BE2C (cell line): ENCODE measurements at regions not wholly inside any gene's neighbourhood (a gene's known extent, or its start where the extent isn't known, plus 50 kb on each side); places are given as distances from the start of the nearest gene placed in this dataset.

Experiments used
- DNase-seq: peaks from one replicate; pipeline ENCODE4 v3.0.0-alpha.2; 2020
- H3K27me3 ChIP-seq: fragments of 250-450 bp; sonication (Bioruptor Pico); 2 replicates; pipeline ENCODE4 v1.5.1; 2020; ENCODE audit warnings: mild to moderate bottlenecking
- H3K36me3 ChIP-seq: fragments of 250-450 bp; sonication (Bioruptor Pico); 2 replicates; pipeline ENCODE4 v1.5.1; 2020; ENCODE audit warnings: mild to moderate bottlenecking
- H3K4me1 ChIP-seq: fragments of 250-450 bp; sonication (Bioruptor Pico); 2 replicates; pipeline ENCODE4 v1.5.1; 2020
- H3K4me3 ChIP-seq: 2 replicates; pipeline ENCODE4 v1.5.1; 2011; ENCODE audit warnings: low read depth, low read length
- H3K9me3 ChIP-seq: fragments of 250-450 bp; sonication (Bioruptor Pico); 2 replicates; pipeline ENCODE4 v1.5.1; 2020
- TF ChIP-seq, protein P1 (sequence below): IDR thresholded peaks from 2 replicates; pipeline ENCODE4 v1.5.1; 2012; ENCODE audit warnings: mild to moderate bottlenecking, low read depth, low read length

DNA sequence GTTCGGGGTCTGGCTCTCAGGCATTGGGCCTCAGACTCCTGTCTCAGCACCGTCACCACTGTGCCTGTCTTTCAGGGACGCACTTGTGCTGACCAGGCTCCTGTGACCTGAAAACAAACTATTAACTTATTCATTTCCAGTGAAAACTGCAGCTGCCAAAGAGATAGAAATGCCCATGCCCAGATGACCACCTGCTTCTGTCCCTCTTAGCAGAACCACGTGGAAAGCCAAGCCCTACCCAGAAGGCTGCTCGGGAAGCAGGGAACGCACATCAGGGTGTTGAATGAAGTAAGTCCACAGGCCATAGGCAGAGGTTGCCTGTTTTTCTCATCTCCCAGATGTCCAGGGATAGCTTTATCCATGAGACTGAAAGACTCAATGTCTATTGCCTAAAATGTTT is 219.3 kb downstream of the EBLN2 start:
- TF ChIP-seq, protein P1, sequence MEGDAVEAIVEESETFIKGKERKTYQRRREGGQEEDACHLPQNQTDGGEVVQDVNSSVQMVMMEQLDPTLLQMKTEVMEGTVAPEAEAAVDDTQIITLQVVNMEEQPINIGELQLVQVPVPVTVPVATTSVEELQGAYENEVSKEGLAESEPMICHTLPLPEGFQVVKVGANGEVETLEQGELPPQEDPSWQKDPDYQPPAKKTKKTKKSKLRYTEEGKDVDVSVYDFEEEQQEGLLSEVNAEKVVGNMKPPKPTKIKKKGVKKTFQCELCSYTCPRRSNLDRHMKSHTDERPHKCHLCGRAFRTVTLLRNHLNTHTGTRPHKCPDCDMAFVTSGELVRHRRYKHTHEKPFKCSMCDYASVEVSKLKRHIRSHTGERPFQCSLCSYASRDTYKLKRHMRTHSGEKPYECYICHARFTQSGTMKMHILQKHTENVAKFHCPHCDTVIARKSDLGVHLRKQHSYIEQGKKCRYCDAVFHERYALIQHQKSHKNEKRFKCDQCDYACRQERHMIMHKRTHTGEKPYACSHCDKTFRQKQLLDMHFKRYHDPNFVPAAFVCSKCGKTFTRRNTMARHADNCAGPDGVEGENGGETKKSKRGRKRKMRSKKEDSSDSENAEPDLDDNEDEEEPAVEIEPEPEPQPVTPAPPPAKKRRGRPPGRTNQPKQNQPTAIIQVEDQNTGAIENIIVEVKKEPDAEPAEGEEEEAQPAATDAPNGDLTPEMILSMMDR = no peak
- Histone ChIP-seq H3K27me3 (no peaks in the 10 kb centered on the region), H3K4me1 (no peaks in the 10 kb centered on the region), H3K36me3 (no peaks in the 10 kb centered on the region), H3K4me3 (no peak overlapping the region), H3K9me3 (no peaks in the 10 kb centered on the region)
- no peak for DNase-seq

DNA sequence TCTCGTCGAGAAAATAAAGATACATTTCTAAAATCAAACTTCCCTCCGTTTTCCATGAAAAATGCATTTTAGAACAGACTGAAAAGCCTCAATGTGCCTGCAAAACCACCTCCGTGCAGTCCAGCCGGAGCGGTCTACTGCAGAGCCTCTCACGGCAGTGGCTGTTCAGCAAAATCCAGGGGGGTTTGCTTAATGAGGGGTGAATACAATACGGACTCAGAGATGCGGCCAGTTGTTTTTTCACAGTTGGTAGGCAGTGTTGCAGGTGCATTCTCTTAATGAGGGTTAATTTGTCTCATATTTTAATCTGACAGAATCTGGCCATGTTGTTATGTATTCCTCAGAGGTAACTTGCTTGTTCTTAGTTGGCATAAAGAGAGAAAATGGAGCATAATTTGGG is 223.0 kb downstream of the EBLN2 start:
- H3K36me3 ChIP-seq = no peaks in the 10 kb centered on the region
- no peak for DNase-seq
- H3K4me3 ChIP-seq = no peak overlapping the region
- no peaks in the 10 kb centered on the region for H3K9me3 ChIP-seq
- TF ChIP-seq, protein P1 = no peak
- H3K4me1 ChIP-seq = no peaks in the 10 kb centered on the region
- no peaks in the 10 kb centered on the region for H3K27me3 ChIP-seq

DNA sequence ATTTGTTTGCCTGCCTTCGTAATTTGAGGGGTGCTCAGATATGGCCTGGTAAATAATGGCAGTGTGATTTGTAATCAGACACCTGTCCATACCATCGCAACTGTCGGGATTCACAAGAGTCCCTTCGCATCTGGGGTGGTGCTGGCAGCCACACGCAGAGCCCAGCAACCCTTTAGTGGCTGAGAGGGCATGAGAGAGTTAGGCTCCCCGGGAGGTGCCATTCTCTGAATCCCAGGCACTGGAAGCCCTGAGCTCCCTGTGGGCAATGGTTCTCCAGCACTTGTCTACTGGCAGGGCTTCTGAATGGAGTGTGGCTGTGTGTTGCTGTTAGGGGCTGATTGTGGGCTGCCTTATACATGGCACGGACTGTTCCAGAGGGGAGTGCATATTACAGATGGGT is 230.1 kb downstream of the EBLN2 start:
- Histone ChIP-seq H3K4me1 (no peaks in the 10 kb centered on the region), H3K36me3 (no peaks in the 10 kb centered on the region), H3K9me3 (no peaks in the 10 kb centered on the region), H3K27me3 (peaks cover 4% of the 10 kb centered on the region; the same call in 1 of the 2 replicates), H3K4me3 (no peak overlapping the region)
- no peak for DNase-seq
- TF ChIP-seq, protein P1 = no peak

DNA sequence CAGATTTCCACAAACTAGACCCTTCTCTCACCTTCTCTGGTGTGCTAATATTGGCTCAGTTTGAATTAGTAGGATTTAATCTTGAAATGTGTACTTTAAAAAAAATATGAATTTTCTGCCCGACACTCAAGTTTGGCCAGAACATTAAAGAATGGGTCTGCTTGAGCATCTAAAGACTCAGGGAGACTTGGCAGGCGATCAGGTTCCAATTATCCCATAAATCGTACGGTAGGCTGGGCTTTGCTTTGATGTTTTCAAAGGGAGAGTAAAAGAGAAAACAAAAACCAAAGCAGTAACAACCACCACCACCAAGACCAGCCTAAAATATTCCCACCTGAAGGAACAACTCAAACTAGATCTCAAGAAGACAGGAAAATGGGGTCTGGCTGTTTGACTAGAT is 230.8 kb downstream of the EBLN2 start:
- Histone ChIP-seq H3K36me3 (no peaks in the 10 kb centered on the region), H3K9me3 (no peaks in the 10 kb centered on the region), H3K4me3 (no peak overlapping the region), H3K27me3 (peaks cover 4% of the 10 kb centered on the region; the same call in 1 of the 2 replicates), H3K4me1 (no peaks in the 10 kb centered on the region)
- TF ChIP-seq, protein P1 = no peak
- no peak for DNase-seq

DNA sequence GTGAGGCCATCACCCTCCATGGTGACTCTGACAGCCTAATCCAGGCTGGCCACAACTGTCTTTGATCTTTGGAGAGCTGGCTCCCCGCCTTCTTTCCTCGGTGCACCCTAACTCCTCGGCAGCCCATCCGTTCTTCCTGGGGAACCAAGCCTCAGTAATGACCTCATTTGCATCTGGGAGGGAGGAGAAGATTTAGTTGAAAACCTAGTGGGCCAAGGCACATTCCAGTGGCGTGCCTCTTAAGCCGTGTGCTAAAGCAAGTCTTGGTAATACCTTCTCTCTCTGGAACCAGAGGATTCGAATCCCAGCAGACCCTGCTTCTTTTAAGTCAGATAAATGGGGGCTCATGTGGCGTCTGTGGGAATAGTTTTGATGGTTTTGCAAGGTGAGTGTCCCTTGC is 233.1 kb downstream of the EBLN2 start:
- TF ChIP-seq, protein P1 = no peak
- no peaks in the 10 kb centered on the region for H3K9me3 ChIP-seq
- H3K27me3 ChIP-seq = peaks cover 4% of the 10 kb centered on the region; the same call in 1 of the 2 replicates
- H3K4me3 ChIP-seq = no peak overlapping the region
- H3K4me1 ChIP-seq = no peaks in the 10 kb centered on the region
- H3K36me3 ChIP-seq = no peaks in the 10 kb centered on the region
- no peak for DNase-seq

DNA sequence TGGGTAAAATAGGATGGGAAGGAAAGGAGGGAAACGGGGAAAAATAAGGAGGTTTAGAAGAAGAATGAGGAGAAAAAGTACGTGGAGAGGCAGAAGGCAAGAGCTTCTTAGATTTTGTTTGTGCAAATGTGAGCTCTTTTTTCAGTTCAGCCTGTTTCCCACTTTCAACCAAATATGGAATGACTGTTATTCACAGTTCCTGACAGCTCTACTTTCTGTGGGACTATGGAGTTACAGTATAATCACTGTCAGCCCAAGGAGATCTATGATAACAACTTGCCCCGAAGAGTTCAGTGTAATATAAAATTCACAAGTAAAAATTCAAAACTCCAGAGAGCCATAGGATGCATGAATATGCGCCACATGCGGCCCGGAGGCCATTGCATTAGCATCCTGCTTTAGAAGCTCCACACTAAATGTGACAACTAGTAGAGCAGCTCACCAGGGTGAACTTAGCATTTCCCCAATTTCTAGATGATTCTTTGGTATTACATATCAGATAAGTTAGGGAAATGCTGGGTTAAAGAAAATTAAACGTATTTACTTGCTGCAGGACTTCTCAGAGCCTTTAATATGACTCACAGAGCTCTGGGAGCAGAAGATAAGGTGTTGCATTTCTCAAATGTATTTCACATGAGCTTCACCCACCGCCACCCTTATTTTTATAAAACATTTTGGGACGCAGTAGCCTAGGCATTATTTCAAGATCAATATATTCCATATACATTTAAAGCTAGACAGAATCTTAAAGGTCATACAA is 234.6 kb downstream of the EBLN2 start:
- peaks cover 4% of the 10 kb centered on the region; the same call in 1 of the 2 replicates for H3K27me3 ChIP-seq
- no peaks in the 10 kb centered on the region for H3K9me3 ChIP-seq
- H3K4me3 ChIP-seq = no peak overlapping the region
- DNase-seq = no peak
- TF ChIP-seq, protein P1 = no peak
- no peaks in the 10 kb centered on the region for H3K4me1 ChIP-seq
- H3K36me3 ChIP-seq = no peaks in the 10 kb centered on the region
